ENCODE measurements at regions not wholly inside any gene's neighbourhood (a gene's known extent, or its start where the extent isn't known, plus 50 kb on each side); places are given as distances from the start of the nearest gene placed in this dataset.
"Not testable (repeated sequence)": the region's sequence is repeated elsewhere in the genome, so short reads cannot be mapped to it uniquely, and the experiment has no call there.

DNA sequence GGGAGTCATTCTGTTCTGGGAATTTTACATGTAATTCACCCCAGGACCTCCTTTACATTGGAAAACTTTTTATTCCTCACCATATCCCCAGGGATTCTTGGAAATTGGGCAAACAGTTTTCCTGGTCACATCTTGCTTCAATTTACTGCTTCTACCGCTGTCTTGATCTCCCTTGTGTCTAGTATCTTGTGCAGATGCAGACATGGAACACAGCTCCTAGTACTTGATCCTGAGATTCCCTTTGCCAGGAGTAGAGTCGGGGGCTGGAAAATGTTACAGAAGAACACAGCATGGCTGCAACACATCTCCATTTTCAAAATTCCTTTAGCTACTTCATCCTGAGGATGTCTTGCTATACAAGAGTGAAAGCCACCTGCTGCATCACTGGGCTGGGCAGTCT is 472.8 kb downstream of the PLCL1 start:
- no peak overlapping the region for H3K9ac ChIP-seq (ENCODE audit: low read length)
- Mint-ChIP-seq H3K4me1 (ENCODE audit: low read depth, unreplicated experiment) (peaks cover 12% of the 10 kb centered on the region), H3K27ac (ENCODE audit: unreplicated experiment) (no peak overlapping the region), H3K27me3 (ENCODE audit: low read depth, unreplicated experiment) (no peaks in the 10 kb centered on the region), H3K36me3 (ENCODE audit: low read depth, unreplicated experiment) (no peaks in the 10 kb centered on the region), H3K9me3 (ENCODE audit: unreplicated experiment) (no peaks in the 10 kb centered on the region), H3K4me3 (ENCODE audit: unreplicated experiment) (no peak overlapping the region)
- H3K36me3 ChIP-seq (ENCODE audit: insufficient read depth, low read length) = no peaks in the 10 kb centered on the region
- no peaks in the 10 kb centered on the region for H3K4me1 ChIP-seq (ENCODE audit: insufficient read depth, low read length)
- H3K27ac ChIP-seq (ENCODE audit: low read depth, low read length) = no peak overlapping the region
- no peaks in the 10 kb centered on the region for H3K79me2 ChIP-seq (ENCODE audit: insufficient read depth, low read length)
- H2AFZ ChIP-seq (ENCODE audit: low read depth, low read length) = no peak overlapping the region
- no peak overlapping the region for H3K4me3 ChIP-seq (ENCODE audit: insufficient read depth, low read depth, low read length)
- H4K20me1 ChIP-seq (ENCODE audit: insufficient read depth, low read length) = no peaks in the 10 kb centered on the region
- no peak overlapping the region for H3K4me2 ChIP-seq (ENCODE audit: low read length)
- DNase-seq (ENCODE audit: low read depth) (no peak), FAIRE-seq (no peak)
- H3K27me3 ChIP-seq (ENCODE audit: insufficient read depth, low read length) = no peaks in the 10 kb centered on the region
- H3K9me3 ChIP-seq (ENCODE audit: insufficient read depth, low read depth, low read length) = no peaks in the 10 kb centered on the region
- no peak for TF ChIP-seq CTCF (IDR thresholded peaks at IDR 0.05; ENCODE audit: insufficient read depth, low read depth, low read length)
- no peak for TF ChIP-seq EZH2 (IDR thresholded peaks at IDR 0.05; ENCODE audit: insufficient read depth, low read length)

DNA sequence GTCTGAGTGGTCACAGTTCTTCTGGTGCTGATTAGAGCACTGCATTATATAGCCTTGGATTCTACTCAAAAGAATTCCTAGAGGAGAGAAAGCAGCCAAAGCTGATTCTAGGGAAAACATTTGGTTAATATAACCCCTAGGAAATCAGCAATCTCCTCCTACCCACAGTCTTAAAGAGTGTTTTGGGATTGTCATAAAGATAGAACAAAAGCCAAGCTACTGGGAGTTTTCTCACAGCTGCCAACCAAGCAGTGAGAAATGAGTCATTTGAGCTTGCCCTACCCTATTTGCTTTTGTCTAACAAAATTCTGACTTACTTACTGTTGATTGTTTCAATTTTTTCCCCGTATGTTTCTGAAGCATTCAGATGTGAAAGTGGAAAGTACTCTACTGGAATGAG is 469.3 kb downstream of the PLCL1 start:
- no peaks in the 10 kb centered on the region for H3K79me2 ChIP-seq (ENCODE audit: insufficient read depth, low read length)
- no peaks in the 10 kb centered on the region for H3K36me3 Mint-ChIP-seq (ENCODE audit: low read depth, unreplicated experiment)
- no peak overlapping the region for H2AFZ ChIP-seq (ENCODE audit: low read depth, low read length)
- H3K9me3 ChIP-seq (ENCODE audit: insufficient read depth, low read depth, low read length) = no peaks in the 10 kb centered on the region
- H3K9ac ChIP-seq (ENCODE audit: low read length) = no peak overlapping the region
- H3K4me2 ChIP-seq (ENCODE audit: low read length) = peak overlapping the region; percentile 1
- H3K4me3 ChIP-seq (ENCODE audit: insufficient read depth, low read depth, low read length) = no peak overlapping the region
- H3K4me3 Mint-ChIP-seq (ENCODE audit: unreplicated experiment) = no peak overlapping the region
- no peaks in the 10 kb centered on the region for H3K27me3 ChIP-seq (ENCODE audit: insufficient read depth, low read length)
- no peaks in the 10 kb centered on the region for H3K4me1 ChIP-seq (ENCODE audit: insufficient read depth, low read length)
- no peak for TF ChIP-seq EZH2 (IDR thresholded peaks at IDR 0.05; ENCODE audit: insufficient read depth, low read length)
- no peak for TF ChIP-seq CTCF (IDR thresholded peaks at IDR 0.05; ENCODE audit: insufficient read depth, low read depth, low read length)
- DNase-seq (ENCODE audit: low read depth) (peak; percentile 10), FAIRE-seq (no peak)
- no peak overlapping the region for H3K27ac ChIP-seq (ENCODE audit: low read depth, low read length)
- peaks cover 9% of the 10 kb centered on the region for H3K4me1 Mint-ChIP-seq (ENCODE audit: low read depth, unreplicated experiment)
- H3K27me3 Mint-ChIP-seq (ENCODE audit: low read depth, unreplicated experiment) = no peaks in the 10 kb centered on the region
- no peaks in the 10 kb centered on the region for H3K36me3 ChIP-seq (ENCODE audit: insufficient read depth, low read length)
- no peaks in the 10 kb centered on the region for H4K20me1 ChIP-seq (ENCODE audit: insufficient read depth, low read length)
- no peaks in the 10 kb centered on the region for H3K9me3 Mint-ChIP-seq (ENCODE audit: unreplicated experiment)
- H3K27ac Mint-ChIP-seq (ENCODE audit: unreplicated experiment) = no peak overlapping the region

DNA sequence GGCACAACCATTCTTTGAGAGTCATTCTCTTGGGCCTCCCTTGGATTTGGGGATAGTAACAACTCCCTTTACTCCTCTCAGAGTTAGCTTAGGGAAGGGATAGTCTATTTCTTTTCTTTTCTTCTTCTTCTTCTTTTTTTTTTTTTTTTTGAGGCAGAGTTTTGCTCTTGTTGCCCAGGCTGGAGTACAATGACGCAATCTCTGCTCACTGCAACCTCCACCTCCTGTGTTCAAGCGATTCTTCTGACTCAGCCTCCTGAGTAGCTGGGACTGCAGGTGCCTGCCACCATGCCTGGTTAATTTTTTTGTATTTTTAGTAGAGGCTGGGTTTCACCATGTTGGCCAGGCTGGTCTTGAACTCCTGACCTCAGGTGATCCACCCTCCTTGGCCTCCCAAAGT is 465.8 kb downstream of the PLCL1 start:
- not testable (repeated sequence) for H3K4me3 ChIP-seq (ENCODE audit: insufficient read depth, low read depth, low read length); H3K4me2 ChIP-seq (ENCODE audit: low read length); H3K36me3 Mint-ChIP-seq (ENCODE audit: low read depth, unreplicated experiment); H3K27me3 ChIP-seq (ENCODE audit: insufficient read depth, low read length); H3K9me3 ChIP-seq (ENCODE audit: insufficient read depth, low read depth, low read length); H3K9ac ChIP-seq (ENCODE audit: low read length); H3K27ac Mint-ChIP-seq (ENCODE audit: unreplicated experiment); H3K9me3 Mint-ChIP-seq (ENCODE audit: unreplicated experiment); H4K20me1 ChIP-seq (ENCODE audit: insufficient read depth, low read length); H3K36me3 ChIP-seq (ENCODE audit: insufficient read depth, low read length); FAIRE-seq; H3K79me2 ChIP-seq (ENCODE audit: insufficient read depth, low read length); H3K27me3 Mint-ChIP-seq (ENCODE audit: low read depth, unreplicated experiment); H3K27ac ChIP-seq (ENCODE audit: low read depth, low read length); H2AFZ ChIP-seq (ENCODE audit: low read depth, low read length); H3K4me1 ChIP-seq (ENCODE audit: insufficient read depth, low read length); DNase-seq (ENCODE audit: low read depth); H3K4me3 Mint-ChIP-seq (ENCODE audit: unreplicated experiment)
- peaks cover 12% of the 10 kb centered on the region for H3K4me1 Mint-ChIP-seq (ENCODE audit: low read depth, unreplicated experiment)
